HG03521 (cell line): ENCODE measurements at regions not wholly inside any gene's neighbourhood (a gene's known extent, or its start where the extent isn't known, plus 50 kb on each side); places are given as distances from the start of the nearest gene placed in this dataset.

Experiments
- ATAC-seq: cut with Tn5 transposase; IDR thresholded peaks from one replicate; pipeline ENCODE4 v1.9.1; 2021; ENCODE audit warnings: mild to moderate bottlenecking, moderate library complexity; ENCODE audit not compliant: unreplicated experiment

- no peak for ATAC-seq
Measured at GRCh38 chr3:117954131-117954530, 1080.5 kb downstream of the IGSF11 start.

DNA sequence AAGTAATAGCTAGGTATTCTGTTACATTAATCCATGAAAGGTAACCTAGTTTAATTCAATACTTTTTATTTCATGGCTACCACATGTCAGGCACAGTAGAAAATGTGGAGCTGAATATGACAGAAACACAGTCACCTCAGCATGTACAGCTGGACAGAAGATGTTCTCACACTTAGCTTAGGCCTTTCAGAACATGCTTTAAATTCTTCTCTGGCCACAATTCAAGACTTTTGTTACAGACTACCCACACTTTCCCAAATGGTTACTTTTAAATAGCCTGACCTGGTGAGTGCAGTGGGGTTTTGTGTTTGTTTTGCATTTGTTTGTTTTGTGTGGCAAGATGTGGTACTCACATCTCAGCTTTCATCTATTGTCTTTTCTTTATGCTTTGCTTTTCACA lies 1079.5 kb downstream of the IGSF11 start:
- ATAC-seq = no peak

DNA sequence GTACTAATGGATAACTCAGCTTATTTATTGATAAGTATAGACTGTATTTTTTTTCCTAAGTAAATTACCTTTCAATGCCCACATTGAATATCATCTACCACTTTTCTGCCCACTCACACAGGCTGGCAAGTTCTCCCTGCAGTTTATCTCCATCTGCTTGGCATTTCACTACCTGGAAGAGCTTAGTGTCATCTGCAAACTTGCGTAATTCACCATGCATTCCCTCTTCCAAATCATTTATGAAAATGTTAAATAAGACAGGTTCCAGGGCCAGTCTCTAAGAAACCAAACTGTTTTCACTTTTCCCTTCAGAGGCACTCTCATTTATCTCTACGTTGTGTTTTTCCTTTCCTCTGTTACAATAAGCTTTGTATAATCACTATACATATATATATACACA lies 1076.6 kb downstream of the IGSF11 start:
- ATAC-seq = no peak

- ATAC-seq = no peak
Measured at GRCh38 chr3:117962750-117963149, 1071.9 kb downstream of the IGSF11 start.

GRCh38 chr3:117963858-117964257 lies 1070.8 kb downstream of the IGSF11 start:
- no peak for ATAC-seq

DNA sequence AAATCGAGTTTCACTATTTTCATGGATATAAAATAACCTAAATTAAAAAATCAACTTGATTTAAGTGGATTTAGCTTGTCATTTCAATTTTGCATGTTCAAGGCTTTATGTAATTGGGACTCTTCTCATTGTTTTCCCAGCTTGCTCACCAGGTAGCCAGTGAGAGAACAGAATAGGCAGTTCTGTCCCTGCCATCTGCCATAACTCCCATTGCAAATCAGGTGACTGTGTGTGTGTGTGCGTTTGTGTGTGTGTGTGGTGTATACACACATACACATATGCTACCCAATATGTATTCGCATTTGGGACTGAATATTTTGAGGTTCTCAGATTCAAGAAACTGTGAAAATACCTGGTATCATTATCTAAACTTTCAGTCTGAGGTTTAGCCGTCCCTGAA lies 1069.8 kb downstream of the IGSF11 start:
- ATAC-seq = no peak

DNA sequence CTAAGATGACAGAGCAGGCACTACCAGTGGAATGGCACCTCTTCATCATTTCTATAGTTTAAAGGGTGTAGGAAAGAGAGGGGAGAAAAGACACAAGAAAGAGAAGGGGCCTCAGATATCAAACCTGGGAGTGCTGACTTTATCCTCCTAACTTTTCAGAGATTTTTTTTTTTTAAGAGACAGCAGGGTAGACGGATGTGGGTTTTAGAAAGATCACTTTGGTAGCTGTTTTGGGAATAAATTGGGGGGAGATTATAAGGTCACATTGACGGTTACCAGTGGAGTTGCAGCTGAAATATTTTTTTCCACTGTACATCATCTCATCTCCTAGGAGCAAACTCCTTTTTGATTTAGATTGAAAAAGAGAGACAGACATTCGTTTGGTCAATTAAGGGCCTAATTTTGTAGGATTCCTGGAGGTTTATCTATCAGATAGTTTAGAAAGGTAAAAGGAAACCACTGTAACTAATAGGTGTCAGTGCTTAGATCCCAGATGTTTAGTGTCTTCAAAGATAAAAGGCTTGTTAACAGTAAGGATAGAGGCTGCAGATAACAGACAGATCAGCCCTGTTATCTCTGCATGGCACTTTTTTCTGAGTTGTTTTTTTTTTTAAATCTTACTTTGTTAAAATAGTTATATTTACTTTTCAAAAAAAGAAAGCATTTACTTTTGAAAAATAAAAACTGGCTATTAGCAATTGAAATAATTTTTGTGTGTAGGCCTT lies 1057.0 kb downstream of the IGSF11 start:
- no peak for ATAC-seq

GRCh38 chr3:117979466-117979865 lies 1055.2 kb downstream of the IGSF11 start:
- no peak for ATAC-seq

DNA sequence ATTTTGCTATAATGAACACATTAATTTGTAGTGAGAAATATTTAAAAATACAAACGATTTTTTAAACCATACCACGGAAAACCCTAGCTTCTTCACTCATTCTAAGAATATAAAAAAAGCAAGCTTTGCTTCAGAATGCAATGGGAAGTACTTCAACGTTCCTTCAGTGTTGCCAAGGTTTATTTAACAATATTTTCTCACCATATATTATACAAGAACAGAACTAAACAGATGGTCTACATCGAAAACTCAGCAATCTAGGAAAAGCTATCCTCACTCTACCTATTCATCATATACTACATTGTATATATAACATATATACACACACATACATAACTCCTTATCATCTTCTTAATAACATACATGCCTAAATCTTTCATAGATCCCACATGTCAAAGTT lies 1047.4 kb downstream of the IGSF11 start:
- ATAC-seq = no peak

GRCh38 chr3:117989982-117990381 lies 1044.7 kb downstream of the IGSF11 start:
- ATAC-seq = no peak

DNA sequence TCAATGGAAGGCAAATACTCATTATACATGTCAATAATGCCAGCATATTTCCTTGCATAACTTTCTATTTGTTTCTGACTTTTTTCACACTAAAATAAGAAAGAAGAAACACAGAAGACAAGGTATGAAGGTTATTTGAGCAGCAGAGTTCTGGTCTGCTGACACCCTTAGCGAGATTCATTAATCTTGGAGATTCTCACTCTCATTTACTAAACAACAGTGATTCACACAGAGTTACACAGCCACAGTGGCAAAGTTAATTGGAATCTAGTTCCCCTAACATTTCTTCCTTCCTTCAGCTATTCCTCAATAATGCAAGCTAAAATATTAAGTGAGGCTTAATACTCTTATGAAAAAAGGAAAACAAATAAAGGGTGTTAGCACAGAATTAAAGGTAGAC lies 1044.0 kb downstream of the IGSF11 start:
- ATAC-seq = no peak

DNA sequence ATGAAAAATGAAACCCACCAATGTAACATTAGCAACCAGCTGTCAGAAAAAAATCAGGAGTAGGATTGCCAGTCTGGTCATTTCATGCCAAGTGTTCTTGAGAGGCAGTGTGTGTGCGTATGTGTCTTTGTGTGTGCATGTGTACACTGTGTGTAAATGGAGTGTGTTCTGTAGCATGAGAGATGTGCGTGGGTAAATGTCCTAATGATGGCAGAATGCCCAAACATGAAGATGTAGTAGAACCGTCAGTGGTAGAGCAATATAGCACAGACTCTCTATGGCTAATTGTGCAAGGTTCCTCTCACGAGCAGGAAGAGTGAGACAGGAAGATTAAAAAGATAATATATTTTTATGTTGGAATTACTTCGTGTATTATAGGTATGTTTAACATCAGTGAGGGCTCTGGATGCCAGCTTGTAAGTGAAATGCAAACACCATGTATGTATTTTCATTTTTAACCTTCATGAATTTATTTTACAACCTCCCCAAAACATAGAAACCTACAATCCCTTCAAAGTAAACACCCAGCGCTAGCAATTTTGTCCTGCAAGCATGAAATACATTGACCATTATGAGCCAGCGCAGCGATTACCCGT lies 1038.7 kb downstream of the IGSF11 start:
- no peak for ATAC-seq

DNA sequence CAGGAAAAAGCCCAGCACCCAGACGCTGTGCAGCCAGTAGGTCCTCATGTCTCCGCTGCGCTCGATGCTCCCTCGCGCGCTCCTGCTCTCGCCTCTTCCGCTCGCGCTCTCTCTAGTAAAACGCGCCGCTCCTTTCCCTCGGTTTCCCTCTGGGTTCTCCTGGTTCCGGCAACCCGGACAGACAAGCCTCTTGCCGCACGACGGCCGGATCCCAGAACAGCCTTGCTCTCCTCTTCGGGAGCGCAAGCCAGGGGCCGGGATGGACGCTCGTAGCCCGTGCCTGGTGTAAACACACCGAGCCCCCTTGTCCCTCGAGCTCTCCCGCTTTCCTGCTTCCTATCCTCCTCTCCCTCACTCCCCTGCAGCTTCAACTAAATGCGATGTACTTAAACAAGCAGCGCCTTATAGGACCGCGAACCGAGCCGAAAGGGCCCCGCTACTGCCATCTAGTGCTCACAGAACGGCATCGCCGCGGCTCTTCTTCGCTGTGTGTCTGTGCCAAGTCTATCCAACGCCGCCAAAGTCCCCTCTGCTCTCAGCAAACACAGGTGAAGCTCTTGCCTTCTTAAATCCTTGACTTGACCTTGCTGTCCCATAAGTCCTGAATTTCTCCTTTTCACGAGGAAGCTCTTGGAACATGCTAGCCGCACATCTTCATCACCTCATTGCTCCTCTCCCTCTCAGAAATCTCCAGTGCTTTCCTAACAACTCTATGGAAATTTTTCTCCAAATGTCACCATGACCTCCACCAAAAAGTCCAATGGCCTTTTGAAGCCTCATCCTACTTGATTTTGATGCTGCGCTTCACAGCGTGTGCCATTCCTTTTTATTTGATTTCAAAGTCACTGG lies 1037.2 kb downstream of the IGSF11 start:
- ATAC-seq = peak; percentile 95

DNA sequence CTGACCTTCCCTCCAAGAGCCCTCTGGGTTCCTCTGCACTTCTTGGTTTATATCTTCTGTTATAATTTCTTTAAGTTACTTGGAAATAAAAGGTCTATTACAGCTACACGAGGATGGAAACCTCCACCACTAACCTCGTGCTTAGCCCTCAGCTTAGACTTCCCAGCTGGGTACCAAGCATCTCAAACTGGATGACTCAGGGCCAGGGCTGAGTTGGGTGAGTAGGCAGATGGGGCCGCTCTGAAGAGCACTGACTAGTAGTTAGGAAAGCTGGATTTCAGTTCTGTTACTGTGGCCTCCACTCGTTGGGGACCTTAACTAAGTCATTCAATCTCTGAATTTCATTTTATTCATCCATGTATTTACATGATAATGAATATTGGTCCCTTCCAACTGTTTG lies 1036.6 kb downstream of the IGSF11 start:
- ATAC-seq = no peak

DNA sequence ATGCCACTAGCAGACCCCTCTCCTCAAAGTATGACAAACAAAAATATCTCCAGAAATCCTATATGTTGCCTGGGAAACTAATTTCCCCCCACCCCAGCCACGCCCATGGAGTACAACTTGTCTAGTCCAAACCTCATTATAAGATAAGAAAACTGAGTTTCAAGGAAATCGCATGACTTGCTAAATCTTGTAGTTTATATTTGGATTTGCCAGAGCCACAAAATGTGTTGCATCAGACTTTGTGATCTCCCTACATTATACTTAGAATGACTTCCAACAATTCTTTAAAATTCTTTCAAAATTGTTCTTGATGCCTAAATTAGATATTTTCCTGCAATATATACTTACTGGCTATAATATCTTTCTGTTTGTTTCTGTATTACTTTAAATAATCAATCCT lies 1034.4 kb downstream of the IGSF11 start:
- ATAC-seq = no peak

DNA sequence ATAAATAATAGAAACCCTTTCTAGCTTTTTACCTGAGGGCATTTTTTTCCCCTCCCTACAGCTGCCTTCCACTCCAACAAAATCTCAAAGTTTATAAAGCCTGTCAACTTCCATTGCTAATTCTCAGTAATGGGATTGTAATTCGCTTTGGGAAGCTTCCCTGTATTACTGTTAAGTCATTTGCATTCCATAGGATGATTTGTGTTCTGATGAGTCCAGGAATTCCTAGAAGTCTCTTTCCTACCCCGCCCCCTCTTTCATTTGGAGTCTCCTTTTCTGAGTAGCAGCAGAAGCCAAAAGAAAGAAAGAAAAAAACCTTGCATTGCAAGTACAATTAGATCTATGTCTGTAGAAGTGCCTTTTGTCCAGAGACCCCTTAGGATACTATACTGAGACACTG lies 1033.3 kb downstream of the IGSF11 start:
- ATAC-seq = no peak

DNA sequence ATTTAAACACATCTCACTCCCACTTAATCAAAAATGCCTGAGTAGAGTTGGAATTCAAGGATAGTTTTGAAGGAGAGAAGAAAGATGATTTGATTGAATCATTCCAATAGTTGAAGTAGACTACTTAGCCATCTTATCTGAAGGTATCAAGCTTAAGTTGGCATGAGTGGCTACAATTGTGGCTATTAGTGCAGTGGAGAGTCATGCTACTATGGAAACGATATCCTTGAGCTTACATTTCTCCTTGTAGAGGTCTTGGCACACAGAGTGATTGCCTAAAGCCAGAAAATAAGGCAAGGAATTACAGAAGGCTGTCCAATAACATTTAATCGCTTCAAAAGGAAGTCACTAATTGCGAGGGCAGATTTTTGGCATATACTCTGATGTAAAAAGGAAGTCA lies 1022.7 kb downstream of the IGSF11 start:
- no peak for ATAC-seq

DNA sequence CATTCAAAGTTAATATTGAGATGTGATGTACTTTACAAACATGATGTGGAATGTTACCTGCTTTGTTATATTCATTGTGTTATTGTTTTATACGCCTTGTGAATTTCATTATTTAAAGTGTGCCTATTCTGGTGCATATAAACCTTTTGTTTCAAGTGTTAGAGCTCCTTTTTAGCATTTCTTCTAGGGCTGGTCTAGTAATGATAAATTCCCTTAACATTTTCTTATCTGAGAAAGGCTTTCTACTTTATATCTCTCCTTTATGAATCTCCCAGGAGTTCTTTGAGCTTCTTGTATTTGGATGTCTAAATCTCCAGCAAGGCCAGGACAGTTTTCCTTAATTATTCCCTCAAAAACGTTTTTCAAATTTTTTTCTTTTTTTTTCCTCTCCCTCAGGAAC lies 1005.6 kb downstream of the IGSF11 start:
- ATAC-seq = no peak

GRCh38 chr3:118036215-118036614 lies 998.4 kb downstream of the IGSF11 start:
- ATAC-seq = no peak

GRCh38 chr3:118055381-118055780 lies 979.3 kb downstream of the IGSF11 start:
- ATAC-seq = no peak

- ATAC-seq = no peak
Measured at GRCh38 chr3:118057086-118057485, 977.6 kb downstream of the IGSF11 start.

GRCh38 chr3:118059096-118059495 lies 975.5 kb downstream of the IGSF11 start:
- ATAC-seq = no peak
